PFSK-1 (cell line): ENCODE measurements at regions not wholly inside any gene's neighbourhood (a gene's known extent, or its start where the extent isn't known, plus 50 kb on each side); places are given as distances from the start of the nearest gene placed in this dataset.

Experiments used
- FOXP2 ChIP-seq: optimal IDR thresholded peaks from 2 replicates; pipeline ENCODE3; 2011; ENCODE audit warnings: borderline replicate concordance, control low read depth, inconsistent platforms; ENCODE audit not compliant: insufficient read depth; ENCODE audit errors: extremely low read length, extremely low read depth
- POLR2AphosphoS5 ChIP-seq: IDR thresholded peaks from 2 replicates; pipeline ENCODE4 v1.6.1; 2012; ENCODE audit warnings: low read depth, mild to moderate bottlenecking, control low read depth, low read length, moderate library complexity
- SIN3A ChIP-seq: IDR thresholded peaks from 2 replicates; pipeline ENCODE4 v1.6.1; 2012; ENCODE audit warnings: mild to moderate bottlenecking, low read length, moderate library complexity, borderline replicate concordance; ENCODE audit not compliant: insufficient read depth
- TAF1 ChIP-seq: IDR thresholded peaks from 2 replicates; pipeline ENCODE4 v1.6.1; 2012; ENCODE audit warnings: low read length, control low read depth, borderline replicate concordance; ENCODE audit not compliant: insufficient read depth
- TF ChIP-seq, protein P1 (sequence below), 2 experiments: IDR thresholded peaks; 2 replicates each; pipeline versions ENCODE4 v1.6.1 to v1.8.0; 2011 to 2012; ENCODE audit warnings: low read depth in 2 of 2, low read length in 2 of 2, control low read depth in 1 of 2, inconsistent platforms in 1 of 2, mild to moderate bottlenecking in 1 of 2, moderate library complexity in 1 of 2; ENCODE audit not compliant: insufficient read depth in 1 of 2

DNA sequence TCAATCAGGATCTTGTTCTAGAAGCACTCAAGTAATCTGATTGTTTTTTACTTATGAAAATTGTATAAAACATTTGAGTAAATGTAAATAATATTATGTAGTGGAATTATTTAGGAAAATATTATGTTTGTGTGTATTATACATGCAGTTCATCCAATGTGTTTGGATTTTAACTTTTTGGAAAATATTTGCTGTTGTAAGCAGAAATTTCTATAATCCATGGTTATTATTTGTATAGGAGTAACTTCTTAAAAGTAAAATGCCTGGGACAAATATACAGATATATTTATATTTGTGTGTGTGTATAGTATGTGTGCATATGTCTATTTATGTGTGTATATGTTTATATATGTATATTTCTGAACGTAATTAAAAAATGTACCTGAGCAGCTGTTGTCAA lies 1394.6 kb upstream of the AGA start:
- no peak for TF ChIP-seq POLR2AphosphoS5
- TF ChIP-seq TAF1, result no peak

DNA sequence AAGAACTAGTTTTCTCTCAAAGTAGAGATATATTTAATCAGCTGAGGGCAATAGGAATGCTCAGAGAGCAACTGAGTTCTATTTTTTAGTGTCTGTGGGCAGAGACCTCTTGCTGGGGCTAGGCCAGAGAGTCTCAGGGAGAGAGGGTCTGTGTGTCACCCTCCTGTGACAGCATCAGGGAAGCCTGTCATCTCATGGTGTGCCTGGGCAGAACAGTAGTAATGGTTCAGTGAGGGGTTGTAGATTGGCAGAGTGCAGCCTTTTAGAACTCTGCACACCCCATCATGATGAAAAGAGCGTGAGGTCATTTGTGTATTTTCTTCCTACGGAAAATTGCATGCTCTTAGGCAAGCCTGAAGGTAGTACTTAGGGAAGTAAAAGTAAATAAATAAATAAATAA lies 1396.5 kb upstream of the AGA start:
- TF ChIP-seq, protein P1, sequence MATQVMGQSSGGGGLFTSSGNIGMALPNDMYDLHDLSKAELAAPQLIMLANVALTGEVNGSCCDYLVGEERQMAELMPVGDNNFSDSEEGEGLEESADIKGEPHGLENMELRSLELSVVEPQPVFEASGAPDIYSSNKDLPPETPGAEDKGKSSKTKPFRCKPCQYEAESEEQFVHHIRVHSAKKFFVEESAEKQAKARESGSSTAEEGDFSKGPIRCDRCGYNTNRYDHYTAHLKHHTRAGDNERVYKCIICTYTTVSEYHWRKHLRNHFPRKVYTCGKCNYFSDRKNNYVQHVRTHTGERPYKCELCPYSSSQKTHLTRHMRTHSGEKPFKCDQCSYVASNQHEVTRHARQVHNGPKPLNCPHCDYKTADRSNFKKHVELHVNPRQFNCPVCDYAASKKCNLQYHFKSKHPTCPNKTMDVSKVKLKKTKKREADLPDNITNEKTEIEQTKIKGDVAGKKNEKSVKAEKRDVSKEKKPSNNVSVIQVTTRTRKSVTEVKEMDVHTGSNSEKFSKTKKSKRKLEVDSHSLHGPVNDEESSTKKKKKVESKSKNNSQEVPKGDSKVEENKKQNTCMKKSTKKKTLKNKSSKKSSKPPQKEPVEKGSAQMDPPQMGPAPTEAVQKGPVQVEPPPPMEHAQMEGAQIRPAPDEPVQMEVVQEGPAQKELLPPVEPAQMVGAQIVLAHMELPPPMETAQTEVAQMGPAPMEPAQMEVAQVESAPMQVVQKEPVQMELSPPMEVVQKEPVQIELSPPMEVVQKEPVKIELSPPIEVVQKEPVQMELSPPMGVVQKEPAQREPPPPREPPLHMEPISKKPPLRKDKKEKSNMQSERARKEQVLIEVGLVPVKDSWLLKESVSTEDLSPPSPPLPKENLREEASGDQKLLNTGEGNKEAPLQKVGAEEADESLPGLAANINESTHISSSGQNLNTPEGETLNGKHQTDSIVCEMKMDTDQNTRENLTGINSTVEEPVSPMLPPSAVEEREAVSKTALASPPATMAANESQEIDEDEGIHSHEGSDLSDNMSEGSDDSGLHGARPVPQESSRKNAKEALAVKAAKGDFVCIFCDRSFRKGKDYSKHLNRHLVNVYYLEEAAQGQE (IDR thresholded peaks at IDR 0.05; ENCODE audit: insufficient read depth in 1 of 2, low read depth in 2 of 2, low read length in 2 of 2), result no peak
- TF ChIP-seq FOXP2, result no peak
- TF ChIP-seq POLR2AphosphoS5, result no peak
- no peak for TF ChIP-seq TAF1
- no peak for TF ChIP-seq SIN3A

DNA sequence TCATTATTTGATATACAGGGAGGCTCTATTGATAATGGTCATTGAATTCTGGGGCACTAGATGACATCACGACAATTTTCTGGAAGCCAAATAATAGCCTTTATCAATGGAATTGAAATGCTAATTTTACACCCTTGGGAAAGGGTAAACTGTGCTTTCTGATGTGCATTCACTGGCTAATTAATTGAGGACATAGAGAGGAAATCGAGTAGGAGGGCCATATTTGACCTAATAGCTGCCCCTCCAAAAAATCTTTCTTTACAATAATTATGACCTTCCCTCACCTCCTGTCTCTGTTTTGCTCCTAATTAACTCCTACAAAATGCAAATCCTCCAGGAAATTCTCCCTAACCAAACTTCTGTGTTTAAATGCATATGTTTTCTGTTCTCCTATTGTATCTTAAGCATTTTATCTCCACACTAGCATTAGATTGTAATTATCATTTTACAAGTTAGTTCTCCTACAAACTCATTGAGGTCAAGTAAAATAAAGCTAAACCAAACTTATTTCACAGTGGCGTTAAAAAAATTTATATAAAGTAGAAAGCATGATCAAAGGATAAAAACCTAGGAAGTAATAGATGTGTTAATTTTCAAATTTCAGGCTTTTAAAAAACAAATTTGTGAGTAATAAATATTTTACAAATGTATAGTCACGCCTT lies 1414.0 kb upstream of the AGA start:
- TF ChIP-seq POLR2AphosphoS5 (no peak), TAF1 (no peak), FOXP2 (no peak), SIN3A (no peak)
- TF ChIP-seq, protein P1 (IDR thresholded peaks at IDR 0.05; ENCODE audit: insufficient read depth in 1 of 2, low read depth in 2 of 2, low read length in 2 of 2), result no peak

DNA sequence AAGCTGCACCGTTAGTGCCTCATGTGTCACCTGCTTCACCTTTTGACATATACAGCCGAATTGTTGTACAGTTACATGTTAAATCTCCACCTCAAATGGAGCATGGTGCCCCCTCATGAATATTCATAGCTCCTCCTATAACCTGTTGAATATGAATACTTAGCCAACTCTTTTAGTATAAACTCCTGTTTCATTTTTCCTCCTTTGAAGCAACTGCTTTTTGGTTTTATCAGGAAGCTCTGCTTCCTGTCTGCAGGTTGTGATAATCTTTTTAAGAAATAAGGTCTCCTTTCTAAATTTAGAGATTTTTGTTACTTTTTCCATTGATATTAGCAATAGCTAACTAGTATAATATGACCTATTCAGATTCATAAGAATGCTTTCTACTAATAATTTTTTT lies 1429.2 kb upstream of the AGA start:
- TF ChIP-seq POLR2AphosphoS5, result no peak
- TF ChIP-seq, protein P1 (IDR thresholded peaks at IDR 0.05; ENCODE audit: insufficient read depth in 1 of 2, low read depth in 2 of 2, low read length in 2 of 2), result no peak
- TF ChIP-seq TAF1, result no peak
- no peak for TF ChIP-seq FOXP2
- no peak for TF ChIP-seq SIN3A

DNA sequence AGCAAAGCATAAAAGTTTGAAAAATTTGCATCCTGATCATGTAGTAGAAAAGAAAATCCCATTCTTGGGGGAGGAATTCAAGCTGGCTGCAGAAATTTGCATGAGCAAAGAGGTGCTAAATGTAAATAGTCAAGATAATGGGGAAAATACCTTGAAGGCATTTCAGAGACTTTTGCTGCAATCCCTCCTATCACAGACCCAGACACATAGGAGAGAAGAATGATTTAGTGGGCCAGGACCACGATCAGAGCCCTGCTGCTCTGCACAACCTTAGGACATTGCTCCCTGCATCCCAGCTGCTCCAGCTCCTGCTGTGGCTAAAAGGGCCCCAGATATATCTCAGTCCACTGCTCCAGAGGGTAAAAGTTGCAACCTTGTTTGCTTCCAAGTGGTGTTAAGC lies 1439.7 kb upstream of the AGA start:
- no peak for TF ChIP-seq SIN3A
- no peak for TF ChIP-seq TAF1
- TF ChIP-seq, protein P1 (IDR thresholded peaks at IDR 0.05; ENCODE audit: insufficient read depth in 1 of 2, low read depth in 2 of 2, low read length in 2 of 2), result no peak
- no peak for TF ChIP-seq FOXP2
- TF ChIP-seq POLR2AphosphoS5, result no peak
